ENCODE measurements at regions not wholly inside any gene's neighbourhood (a gene's known extent, or its start where the extent isn't known, plus 50 kb on each side); places are given as distances from the start of the nearest gene placed in this dataset.

DNA sequence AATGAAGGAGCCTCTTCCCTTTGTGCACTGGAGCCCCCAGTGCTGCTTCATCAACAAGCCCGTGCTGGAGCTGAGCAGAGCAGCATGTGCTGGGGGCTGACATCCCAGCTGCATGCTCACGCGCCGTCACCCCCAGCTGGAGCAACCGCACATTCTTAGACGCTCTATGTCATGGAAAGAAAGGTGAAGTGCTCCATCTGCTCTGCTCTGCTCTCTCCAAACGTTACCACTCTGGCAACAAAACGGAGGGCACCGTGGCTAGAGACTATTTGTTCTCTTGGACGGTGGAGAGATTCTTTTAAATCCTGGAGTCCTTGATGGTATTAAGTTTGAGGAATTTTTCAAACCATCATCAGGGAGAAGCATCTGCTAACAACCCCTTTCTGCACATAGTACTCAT lies 208.4 kb downstream of the C12orf75 start:
- TF ChIP-seq POLR2A (IDR thresholded peaks at IDR 0.05; ENCODE audit: low read length) (no peak), GATA1 (IDR thresholded peaks at IDR 0.05; ENCODE audit: low read depth, low read length) (no peak)

All from erythroblast (primary cell).